SU-DHL-6 (cell line): ENCODE measurements at regions not wholly inside any gene's neighbourhood (a gene's known extent, or its start where the extent isn't known, plus 50 kb on each side); places are given as distances from the start of the nearest gene placed in this dataset.
"Not testable (repeated sequence)": the region's sequence is repeated elsewhere in the genome, so short reads cannot be mapped to it uniquely, and the experiment has no call there.

Experiments used
- H2AFZ ChIP-seq: fragments of 200-600 bp; sonication (generic); 2 replicates; pipeline ENCODE4 v1.6.1; 2014; ENCODE audit warnings: low read depth, mild to moderate bottlenecking, moderate library complexity, mixed read lengths, antibody characterized with exemption, low read length; ENCODE audit not compliant: severe bottlenecking
- H3F3A ChIP-seq: fragments of 200-600 bp; shearing (Covaris generic); 2 replicates; pipeline ENCODE4 v1.6.0; 2016; ENCODE audit warnings: antibody characterized with exemption, mild to moderate bottlenecking; ENCODE audit not compliant: insufficient read depth
- H3K27ac ChIP-seq: fragments of 200-600 bp; sonication (generic); 2 replicates; pipeline ENCODE4 v1.5.1; 2016; ENCODE audit warnings: low read depth, mild to moderate bottlenecking, low read length, moderate library complexity, mixed read lengths
- H3K27me3 ChIP-seq: fragments of 200-600 bp; sonication (generic), shearing (Covaris generic); 2 replicates; pipeline ENCODE4 v1.6.0; 2014; ENCODE audit warnings: mild to moderate bottlenecking, low read length
- H3K36me3 ChIP-seq: fragments of 200-600 bp; sonication (generic); 2 replicates; pipeline ENCODE4 v1.6.1; 2014; ENCODE audit warnings: mild to moderate bottlenecking, low read length, mixed read lengths
- H3K4me2 ChIP-seq: fragments of 300-600, 200-600 bp; shearing (Covaris generic), sonication (generic); 2 replicates; pipeline ENCODE4 v1.6.0; 2014; ENCODE audit warnings: low read length, low read depth, mild to moderate bottlenecking; ENCODE audit not compliant: poor library complexity, severe bottlenecking
- H3K4me3 ChIP-seq: fragments of 200-600 bp; sonication (generic); 2 replicates; pipeline ENCODE4 v1.5.1; 2014; ENCODE audit warnings: antibody characterized with exemption, low read length, mild to moderate bottlenecking, mixed read lengths; ENCODE audit not compliant: insufficient read depth, poor library complexity, severe bottlenecking
- H3K79me2 ChIP-seq: fragments of 200-600 bp; sonication (generic); 2 replicates; pipeline ENCODE4 v1.6.1; 2014; ENCODE audit warnings: mild to moderate bottlenecking, low read length, moderate library complexity; ENCODE audit not compliant: insufficient read depth
- H3K9ac ChIP-seq: fragments of 200-600 bp; sonication (generic); 2 replicates; pipeline ENCODE4 v1.7.0; 2014; ENCODE audit warnings: mild to moderate bottlenecking, low read length
- H3K9me2 ChIP-seq: fragments of 200-600 bp; sonication (generic); replicated peaks from 2 replicates; pipeline ENCODE4 v1.6.1; 2014; ENCODE audit warnings: low read length; ENCODE audit not compliant: insufficient read depth
- H3K9me3 ChIP-seq: fragments of 200-600 bp; sonication (generic); 2 replicates; pipeline ENCODE4 v1.6.1; 2014; ENCODE audit warnings: low read length, mixed read lengths; ENCODE audit not compliant: insufficient read depth
- H4K20me1 ChIP-seq: fragments of 200-600 bp; sonication (generic); 2 replicates; pipeline ENCODE4 v1.6.1; 2014; ENCODE audit warnings: low read depth, mild to moderate bottlenecking, antibody characterized with exemption, low read length, moderate library complexity, mixed read lengths
- EZH2phosphoT487 ChIP-seq: fragments of 200-600 bp; sonication (generic), shearing (Covaris generic); conservative IDR thresholded peaks from 2 replicates; pipeline ENCODE4 v1.6.1; 2018; ENCODE audit warnings: mild to moderate bottlenecking, antibody characterized with exemption, low read length, moderate library complexity, mixed read lengths
- TF ChIP-seq, protein P1 (sequence below): fragments of 200-600 bp; sonication (generic); IDR thresholded peaks from one replicate; pipeline ENCODE4 v1.5.1; 2017; ENCODE audit warnings: antibody characterized with exemption, mild to moderate bottlenecking, low read length, moderate library complexity; ENCODE audit not compliant: insufficient read depth, poor library complexity, severe bottlenecking

DNA sequence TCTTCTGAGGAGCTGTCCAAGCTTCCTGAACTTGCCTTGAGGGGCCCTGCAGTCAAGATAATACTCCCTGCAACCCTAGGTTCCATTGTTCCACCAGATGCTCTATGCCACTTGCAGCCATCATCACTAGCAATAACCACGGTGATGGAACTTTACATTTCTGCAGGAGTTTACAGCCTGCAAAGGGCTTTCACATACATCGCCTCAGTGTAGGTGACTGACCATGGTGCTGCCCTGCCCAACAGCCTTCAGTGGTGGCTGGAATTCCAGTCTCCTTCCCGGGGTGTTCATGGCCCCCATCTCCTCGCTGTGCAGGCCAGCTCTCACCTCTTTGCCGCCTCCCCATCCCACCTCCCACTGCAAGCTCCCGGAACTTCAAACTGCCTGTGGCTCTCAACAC, 225.5 kb upstream of the ECI2 start:
- Histone ChIP-seq H2AFZ (no peak overlapping the region), H3K27me3 (no peaks in the 10 kb centered on the region), H3F3A (no peaks in the 10 kb centered on the region), H3K4me2 (no peak overlapping the region), H3K27ac (no peak overlapping the region), H3K79me2 (no peaks in the 10 kb centered on the region), H3K36me3 (no peaks in the 10 kb centered on the region), H3K9ac (no peak overlapping the region), H3K9me3 (no peaks in the 10 kb centered on the region), H3K9me2 (no peaks in the 10 kb centered on the region), H4K20me1 (no peaks in the 10 kb centered on the region), H3K4me3 (no peak overlapping the region)
- TF ChIP-seq, protein P1, sequence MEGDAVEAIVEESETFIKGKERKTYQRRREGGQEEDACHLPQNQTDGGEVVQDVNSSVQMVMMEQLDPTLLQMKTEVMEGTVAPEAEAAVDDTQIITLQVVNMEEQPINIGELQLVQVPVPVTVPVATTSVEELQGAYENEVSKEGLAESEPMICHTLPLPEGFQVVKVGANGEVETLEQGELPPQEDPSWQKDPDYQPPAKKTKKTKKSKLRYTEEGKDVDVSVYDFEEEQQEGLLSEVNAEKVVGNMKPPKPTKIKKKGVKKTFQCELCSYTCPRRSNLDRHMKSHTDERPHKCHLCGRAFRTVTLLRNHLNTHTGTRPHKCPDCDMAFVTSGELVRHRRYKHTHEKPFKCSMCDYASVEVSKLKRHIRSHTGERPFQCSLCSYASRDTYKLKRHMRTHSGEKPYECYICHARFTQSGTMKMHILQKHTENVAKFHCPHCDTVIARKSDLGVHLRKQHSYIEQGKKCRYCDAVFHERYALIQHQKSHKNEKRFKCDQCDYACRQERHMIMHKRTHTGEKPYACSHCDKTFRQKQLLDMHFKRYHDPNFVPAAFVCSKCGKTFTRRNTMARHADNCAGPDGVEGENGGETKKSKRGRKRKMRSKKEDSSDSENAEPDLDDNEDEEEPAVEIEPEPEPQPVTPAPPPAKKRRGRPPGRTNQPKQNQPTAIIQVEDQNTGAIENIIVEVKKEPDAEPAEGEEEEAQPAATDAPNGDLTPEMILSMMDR, result no peak
- no peak for TF ChIP-seq EZH2phosphoT487

DNA sequence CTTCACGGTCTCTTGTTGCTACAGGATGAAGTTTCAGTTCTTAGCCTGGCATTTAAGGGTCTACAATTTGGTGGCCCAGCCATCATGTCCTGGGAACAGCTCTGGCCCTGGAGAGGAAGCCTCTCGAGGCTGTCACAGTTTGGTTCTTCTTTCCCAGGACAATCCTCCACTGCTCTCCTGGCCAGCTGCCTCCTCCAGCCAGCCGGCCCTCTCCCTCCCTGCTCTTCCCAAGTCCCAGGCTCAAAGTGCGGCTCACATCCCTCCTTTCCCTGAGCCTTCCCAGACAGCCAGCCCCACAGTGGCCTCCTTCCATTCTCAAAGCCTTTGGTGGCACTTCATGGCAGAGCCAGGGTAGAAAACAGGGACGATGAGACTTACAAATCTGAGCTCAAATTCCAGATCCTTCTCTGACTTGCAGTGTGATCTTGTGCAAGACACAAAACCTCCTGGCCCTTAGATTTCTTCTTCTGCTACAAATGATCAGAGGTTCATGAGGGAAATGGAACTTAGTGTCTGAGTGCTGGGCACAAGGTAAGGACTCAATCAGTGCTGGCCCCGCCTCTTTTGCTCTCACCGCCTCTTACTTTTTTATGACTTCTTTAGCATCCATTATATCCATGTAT, 223.8 kb upstream of the ECI2 start:
- Histone ChIP-seq H3K9me2 (0 out of 2 replicates have a peak, but pooled peaks cover 3% of the 10 kb centered on the region), H3K79me2 (no peaks in the 10 kb centered on the region), H4K20me1 (no peaks in the 10 kb centered on the region), H3K27ac (no peak overlapping the region), H3K4me3 (no peak overlapping the region), H3K27me3 (no peaks in the 10 kb centered on the region), H3K36me3 (no peaks in the 10 kb centered on the region), H3K9me3 (no peaks in the 10 kb centered on the region), H3K4me2 (no peak overlapping the region), H3F3A (no peaks in the 10 kb centered on the region), H3K9ac (no peak overlapping the region), H2AFZ (no peak overlapping the region)
- no peak for TF ChIP-seq EZH2phosphoT487
- TF ChIP-seq, protein P1, result no peak

DNA sequence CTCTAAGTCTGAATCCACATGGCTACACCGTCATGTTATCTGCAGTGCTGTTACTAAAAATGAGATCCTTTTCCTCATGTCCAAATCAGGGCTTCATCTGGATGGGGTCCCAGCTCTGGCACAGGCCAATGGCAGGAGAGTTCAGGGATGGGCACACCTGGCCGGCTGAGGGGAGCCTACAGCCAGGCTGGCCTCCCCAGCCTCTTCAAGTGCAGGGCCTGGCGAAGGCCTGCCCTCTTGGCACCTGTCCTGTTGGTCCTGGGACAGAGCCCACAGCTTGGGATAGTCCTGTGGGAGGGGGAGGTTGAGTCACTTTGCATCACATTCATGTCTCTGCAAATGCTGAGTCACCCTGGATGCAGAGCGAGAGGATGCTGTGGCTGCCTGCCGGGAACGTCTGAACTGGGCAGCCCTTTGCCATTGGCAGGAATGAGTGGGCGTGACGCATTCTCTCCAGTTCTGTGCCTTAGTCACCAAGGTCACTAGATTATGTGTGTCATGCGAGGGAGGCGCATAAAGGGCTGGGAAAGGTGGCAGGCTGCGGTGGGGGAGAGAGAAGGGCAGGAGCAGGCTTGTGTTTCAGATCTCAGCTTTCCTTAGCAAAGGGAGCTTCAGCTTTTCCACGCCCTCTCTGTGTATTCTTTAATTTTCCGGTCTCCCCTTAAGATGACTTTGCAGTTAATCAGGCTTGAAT, 223.2 kb upstream of the ECI2 start:
- Histone ChIP-seq H3F3A (no peaks in the 10 kb centered on the region), H3K79me2 (no peaks in the 10 kb centered on the region), H3K9me3 (no peaks in the 10 kb centered on the region), H3K9ac (no peak overlapping the region), H3K27me3 (no peaks in the 10 kb centered on the region), H2AFZ (no peak overlapping the region), H3K27ac (no peak overlapping the region), H3K4me3 (no peak overlapping the region), H3K36me3 (no peaks in the 10 kb centered on the region), H3K4me2 (no peak overlapping the region), H3K9me2 (0 out of 2 replicates have a peak, but pooled peaks cover 3% of the 10 kb centered on the region), H4K20me1 (no peaks in the 10 kb centered on the region)
- TF ChIP-seq, protein P1, result no peak
- TF ChIP-seq EZH2phosphoT487, result no peak

DNA sequence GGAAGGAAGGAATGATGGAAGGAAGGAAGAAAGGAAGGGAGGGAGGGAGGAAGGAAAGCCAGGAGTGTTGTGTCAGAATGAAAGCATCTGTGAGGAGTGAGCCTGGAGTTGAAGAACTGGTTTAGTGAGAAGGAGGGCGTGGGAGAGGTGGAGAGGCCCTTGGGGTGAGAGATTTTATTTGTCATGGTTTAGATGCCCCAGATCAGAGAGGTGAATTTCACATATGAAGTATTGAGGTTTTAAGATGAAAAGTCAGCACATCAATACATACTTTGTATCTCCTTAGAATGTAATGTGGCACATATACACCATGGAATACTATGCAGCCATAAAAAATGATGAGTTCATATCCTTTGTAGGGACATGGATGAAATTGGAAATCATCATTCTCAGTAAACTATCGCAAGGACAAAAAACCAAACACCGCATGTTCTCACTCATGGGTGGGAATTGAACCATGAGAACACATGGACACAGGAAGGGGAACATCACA, 222.3 kb upstream of the ECI2 start:
- H3K9me3 ChIP-seq, H2AFZ ChIP-seq, H3K27me3 ChIP-seq, H3K9me2 ChIP-seq, H3K4me3 ChIP-seq, H3K4me2 ChIP-seq, H3F3A ChIP-seq, H3K27ac ChIP-seq, H4K20me1 ChIP-seq, H3K9ac ChIP-seq, H3K79me2 ChIP-seq, H3K36me3 ChIP-seq: not testable (repeated sequence)
